C4-2B (cell line): ENCODE measurements at regions not wholly inside any gene's neighbourhood (a gene's known extent, or its start where the extent isn't known, plus 50 kb on each side); places are given as distances from the start of the nearest gene placed in this dataset.

ENCODE experiments used
- ZFX ChIP-seq: fragments of 450-650 bp; IDR thresholded peaks from 2 replicates; pipeline ENCODE4 v1.6.1; 2017
- TF ChIP-seq, protein P1 (sequence below): fragments of 450-650 bp; conservative IDR thresholded peaks from 2 replicates; pipeline ENCODE4 v1.5.1; 2017; ENCODE audit warnings: mild to moderate bottlenecking

DNA sequence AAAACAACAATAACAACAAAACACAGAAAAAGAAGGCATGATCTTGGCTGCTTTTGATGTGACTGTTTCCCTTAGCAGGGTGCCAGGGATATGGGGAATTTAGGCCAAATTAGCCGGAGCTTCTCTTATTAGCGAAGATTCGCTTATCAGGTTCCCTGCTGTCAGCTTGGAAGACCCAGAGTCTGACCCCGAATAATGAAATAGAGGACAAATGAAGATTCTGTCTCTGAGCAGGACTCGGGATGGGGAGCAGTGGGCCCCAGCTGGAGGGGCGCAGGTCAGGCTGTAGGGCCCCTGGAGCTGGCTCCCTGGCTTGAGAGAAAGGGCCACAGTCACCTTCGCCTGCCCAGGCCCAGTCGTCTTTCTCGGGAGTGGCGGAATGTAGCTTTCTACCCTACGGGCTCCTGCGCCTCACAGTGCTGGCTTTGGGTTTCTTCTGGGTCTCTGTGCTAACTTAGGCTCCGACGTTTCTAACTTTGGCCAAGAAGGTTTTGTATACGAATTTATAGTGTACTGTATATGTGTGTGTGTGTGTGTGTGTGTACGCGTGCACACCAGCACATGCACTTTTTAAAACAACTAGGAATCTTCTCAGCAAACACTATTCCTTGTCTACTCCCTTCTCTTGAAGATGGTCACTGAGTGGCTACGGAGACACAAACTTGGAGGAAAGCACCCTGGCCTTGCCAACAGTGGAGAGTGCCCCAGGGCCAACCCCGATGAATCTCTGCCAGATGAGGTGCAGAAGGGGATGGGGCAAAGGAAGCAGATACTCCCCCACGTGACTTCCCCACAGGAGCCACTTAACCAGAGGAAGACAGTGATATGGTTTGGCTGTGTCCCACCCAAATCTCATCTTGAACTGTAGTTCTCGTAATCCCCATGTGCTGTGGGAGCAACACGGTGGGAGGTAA lies 195.6 kb upstream of the COPS8 start:
- TF ChIP-seq, protein P1, sequence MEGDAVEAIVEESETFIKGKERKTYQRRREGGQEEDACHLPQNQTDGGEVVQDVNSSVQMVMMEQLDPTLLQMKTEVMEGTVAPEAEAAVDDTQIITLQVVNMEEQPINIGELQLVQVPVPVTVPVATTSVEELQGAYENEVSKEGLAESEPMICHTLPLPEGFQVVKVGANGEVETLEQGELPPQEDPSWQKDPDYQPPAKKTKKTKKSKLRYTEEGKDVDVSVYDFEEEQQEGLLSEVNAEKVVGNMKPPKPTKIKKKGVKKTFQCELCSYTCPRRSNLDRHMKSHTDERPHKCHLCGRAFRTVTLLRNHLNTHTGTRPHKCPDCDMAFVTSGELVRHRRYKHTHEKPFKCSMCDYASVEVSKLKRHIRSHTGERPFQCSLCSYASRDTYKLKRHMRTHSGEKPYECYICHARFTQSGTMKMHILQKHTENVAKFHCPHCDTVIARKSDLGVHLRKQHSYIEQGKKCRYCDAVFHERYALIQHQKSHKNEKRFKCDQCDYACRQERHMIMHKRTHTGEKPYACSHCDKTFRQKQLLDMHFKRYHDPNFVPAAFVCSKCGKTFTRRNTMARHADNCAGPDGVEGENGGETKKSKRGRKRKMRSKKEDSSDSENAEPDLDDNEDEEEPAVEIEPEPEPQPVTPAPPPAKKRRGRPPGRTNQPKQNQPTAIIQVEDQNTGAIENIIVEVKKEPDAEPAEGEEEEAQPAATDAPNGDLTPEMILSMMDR, result no peak
- no peak for TF ChIP-seq ZFX
